IMR-90 (cell line): ENCODE measurements at regions not wholly inside any gene's neighbourhood (a gene's known extent, or its start where the extent isn't known, plus 50 kb on each side); places are given as distances from the start of the nearest gene placed in this dataset.

Experiments
- ATAC-seq: fragments of 200-7000 bp; cut with Tn5 transposase; 2 replicates; pipeline ENCODE4 v1.9.1; 2020; ENCODE audit warnings: low read depth, mild to moderate bottlenecking, moderate library complexity
- BruUV-seq: library from RNA; stranded (reverse); fragments of 400-500 nt; replicated peaks from 2 replicates; lab custom pipeline; 2021; lab: Mats Ljungman, UMichigan
- CTCF ChIA-PET: fragments of 300-600 bp; formaldehyde crosslinking; extraction: SDS; loops from one replicate; lab custom pipeline; 2021; ENCODE audit warnings: antibody characterized with exemption; lab: Yijun Ruan, JAX
- POLR2A ChIA-PET: fragments of 300-600 bp; sonication (Branson Sonifier 250); formaldehyde crosslinking; loops from one replicate; lab custom pipeline; 2022; ENCODE audit warnings: antibody characterized with exemption; ENCODE audit not compliant: unreplicated experiment; lab: Charles Lee
- DNase-seq: peaks from one replicate; pipeline ENCODE4 v3.0.0; 2013
- H2AFZ ChIP-seq: replicated peaks from 2 replicates; pipeline ENCODE3; 2013; ENCODE audit warnings: low read length, mild to moderate bottlenecking; ENCODE audit not compliant: poor library complexity
- H2AK5ac ChIP-seq: 2 replicates; pipeline ENCODE4 v1.6.1; 2013; ENCODE audit warnings: low read depth, low read length, inconsistent platforms
- H2AK9ac ChIP-seq: replicated peaks from 2 replicates; pipeline ENCODE3; 2013; ENCODE audit warnings: mild to moderate bottlenecking, low read depth, low read length, moderate library complexity; ENCODE audit not compliant: poor library complexity
- H2BK120ac ChIP-seq: 2 replicates; pipeline ENCODE4 v1.6.1; 2013; ENCODE audit warnings: low read depth, low read length, inconsistent platforms
- H2BK15ac ChIP-seq: 3 replicates; pipeline ENCODE4 v1.6.1; 2013; ENCODE audit warnings: low read depth, low read length, inconsistent platforms
- H2BK20ac ChIP-seq: 2 replicates; pipeline ENCODE4 v1.6.1; 2013; ENCODE audit warnings: low read depth, mild to moderate bottlenecking, inconsistent platforms, low read length, moderate library complexity
- H2BK5ac ChIP-seq: 2 replicates; pipeline ENCODE4 v1.6.1; 2013; ENCODE audit warnings: mild to moderate bottlenecking, low read depth, low read length, inconsistent platforms; ENCODE audit not compliant: poor library complexity, severe bottlenecking
- H3K14ac ChIP-seq: replicated peaks from 2 replicates; pipeline ENCODE4 v1.6.1; 2013; ENCODE audit warnings: low read depth, low read length, inconsistent platforms
- H3K18ac ChIP-seq: 2 replicates; pipeline ENCODE4 v1.6.1; 2013; ENCODE audit warnings: low read depth, low read length, control low read depth
- H3K23ac ChIP-seq: 2 replicates; pipeline ENCODE4 v1.6.1; 2013; ENCODE audit warnings: low read depth, low read length, inconsistent platforms
- H3K27ac ChIP-seq: 2 replicates; pipeline ENCODE4 v1.5.1; 2013; ENCODE audit warnings: mild to moderate bottlenecking, control low read depth, low read length; ENCODE audit not compliant: insufficient read depth
- H3K27me3 ChIP-seq: 2 replicates; pipeline ENCODE4 v1.6.1; 2013; ENCODE audit warnings: low read length; ENCODE audit not compliant: control insufficient read depth, insufficient read depth
- H3K36me3 ChIP-seq: 2 replicates; pipeline ENCODE4 v1.6.1; 2013; ENCODE audit warnings: low read length, mixed read lengths; ENCODE audit not compliant: control insufficient read depth, insufficient read depth
- H3K4ac ChIP-seq: 2 replicates; pipeline ENCODE4 v1.6.1; 2013; ENCODE audit warnings: low read depth, low read length, inconsistent platforms
- H3K4me1 ChIP-seq: 2 replicates; pipeline ENCODE4 v1.6.1; 2013; ENCODE audit warnings: low read length, mixed read lengths; ENCODE audit not compliant: control insufficient read depth, insufficient read depth
- H3K4me2 ChIP-seq: 2 replicates; pipeline ENCODE4 v1.6.1; 2013; ENCODE audit warnings: low read depth, mild to moderate bottlenecking, control low read depth, low read length, moderate library complexity
- H3K4me3 ChIP-seq: 2 replicates; pipeline ENCODE4 v1.5.1; 2013; ENCODE audit warnings: low read depth, mild to moderate bottlenecking, control low read depth, low read length, moderate library complexity; ENCODE audit not compliant: insufficient read depth
- H3K56ac ChIP-seq: 2 replicates; pipeline ENCODE4 v1.6.1; 2013; ENCODE audit warnings: low read length, inconsistent platforms; ENCODE audit not compliant: insufficient read depth; ENCODE audit errors: extremely low read depth
- H3K79me1 ChIP-seq, 2 experiments: 2 replicates each; pipeline ENCODE4 v1.6.1; 2013; ENCODE audit warnings: low read length in 2 of 2, inconsistent platforms in 1 of 2, low read depth in 1 of 2
- H3K9ac ChIP-seq: 2 replicates; pipeline ENCODE4 v1.6.1; 2013; ENCODE audit warnings: low read depth, low read length, control low read depth
- H3K9me1 ChIP-seq: 2 replicates; pipeline ENCODE4 v1.6.1; 2013; ENCODE audit warnings: low read length, inconsistent platforms; ENCODE audit not compliant: insufficient read depth
- H3K9me3 ChIP-seq: 2 replicates; pipeline ENCODE4 v1.6.1; 2013; ENCODE audit warnings: low read length; ENCODE audit not compliant: control insufficient read depth, insufficient read depth
- H4K20me1 ChIP-seq: 2 replicates; pipeline ENCODE4 v1.6.1; 2013; ENCODE audit warnings: low read length, inconsistent platforms; ENCODE audit not compliant: insufficient read depth
- H4K5ac ChIP-seq: 2 replicates; pipeline ENCODE4 v1.6.1; 2013; ENCODE audit warnings: mild to moderate bottlenecking, low read depth, low read length, control low read depth
- H4K8ac ChIP-seq, 2 experiments: 2 replicates each; pipeline ENCODE4 v1.6.1; 2013; ENCODE audit warnings: low read depth in 2 of 2, low read length in 2 of 2, control low read depth in 1 of 2, inconsistent platforms in 1 of 2
- H4K91ac ChIP-seq: 2 replicates; pipeline ENCODE4 v1.6.1; 2013; ENCODE audit warnings: low read depth, low read length, inconsistent platforms; ENCODE audit not compliant: insufficient read depth
- CEBPB ChIP-seq: IDR thresholded peaks from 2 replicates; pipeline ENCODE4 v1.6.1; 2012; ENCODE audit warnings: low read depth, low read length, improper control_type of control experiment
- CHD1 ChIP-seq: IDR thresholded peaks from 2 replicates; pipeline ENCODE4 v1.6.1; 2012; ENCODE audit warnings: low read depth, low read length, improper control_type of control experiment
- ELK1 ChIP-seq: fragments of 150-350 bp; IDR thresholded peaks from 2 replicates; pipeline ENCODE4 v1.6.1; 2016; ENCODE audit warnings: low read depth, mild to moderate bottlenecking, low read length, moderate library complexity, borderline replicate concordance
- MAFK ChIP-seq: IDR thresholded peaks from 2 replicates; pipeline ENCODE4 v1.6.1; 2012; ENCODE audit warnings: low read depth, low read length, improper control_type of control experiment
- MAZ ChIP-seq: IDR thresholded peaks from 2 replicates; pipeline ENCODE4 v1.6.1; 2012; ENCODE audit warnings: low read depth, mild to moderate bottlenecking, low read length, improper control_type of control experiment, moderate library complexity, borderline replicate concordance
- MXI1 ChIP-seq: IDR thresholded peaks from 2 replicates; pipeline ENCODE4 v1.6.1; 2012; ENCODE audit warnings: low read depth, mild to moderate bottlenecking, low read length, moderate library complexity, borderline replicate concordance
- NFE2L2 ChIP-seq: fragments of 150-350 bp; IDR thresholded peaks from 2 replicates; pipeline ENCODE4 v1.6.1; 2016; ENCODE audit warnings: low read depth, mild to moderate bottlenecking, low read length
- RCOR1 ChIP-seq: IDR thresholded peaks from 2 replicates; pipeline ENCODE4 v1.6.1; 2012; ENCODE audit warnings: mild to moderate bottlenecking, low read length, improper control_type of control experiment; ENCODE audit not compliant: insufficient replicate concordance
- RFX5 ChIP-seq: IDR thresholded peaks from 2 replicates; pipeline ENCODE4 v1.8.0; 2012; ENCODE audit warnings: low read depth, mild to moderate bottlenecking, low read length, moderate library complexity
- WGBS, 2 experiments: methylation state at CpG; one replicate each; pipeline versions ENCODE4 v1.1.5 to v1.1.7; 2013; ENCODE audit warnings: missing lambda C conversion rate in 2 of 2; ENCODE audit not compliant: insufficient read length in 1 of 2; ENCODE audit errors: extremely low coverage in 2 of 2; 5-methylcytosine and 5-hydroxymethylcytosine counted together
- dilution Hi-C: fragments of 300-500 bp; cut with HindIII; formaldehyde crosslinking; loops from one replicate; pipeline ENCODE4 v1.14.3; 2018; ENCODE audit warnings: low sequenced_read_pairs; ENCODE audit not compliant: unreplicated experiment
- in situ Hi-C: fragments of 300-500 bp; cut with MboI; formaldehyde crosslinking; loops from 3 replicates; pipeline ENCODE4 v1.14.3; 2019; ENCODE audit warnings: low sequenced_read_pairs, inconsistent platforms, mixed read lengths
- intact Hi-C: fragments of 100-400 bp; cut with micrococcal nuclease; formaldehyde crosslinking; loops from 2 replicates; pipeline ENCODE4 v1.10.0; 2022

DNA sequence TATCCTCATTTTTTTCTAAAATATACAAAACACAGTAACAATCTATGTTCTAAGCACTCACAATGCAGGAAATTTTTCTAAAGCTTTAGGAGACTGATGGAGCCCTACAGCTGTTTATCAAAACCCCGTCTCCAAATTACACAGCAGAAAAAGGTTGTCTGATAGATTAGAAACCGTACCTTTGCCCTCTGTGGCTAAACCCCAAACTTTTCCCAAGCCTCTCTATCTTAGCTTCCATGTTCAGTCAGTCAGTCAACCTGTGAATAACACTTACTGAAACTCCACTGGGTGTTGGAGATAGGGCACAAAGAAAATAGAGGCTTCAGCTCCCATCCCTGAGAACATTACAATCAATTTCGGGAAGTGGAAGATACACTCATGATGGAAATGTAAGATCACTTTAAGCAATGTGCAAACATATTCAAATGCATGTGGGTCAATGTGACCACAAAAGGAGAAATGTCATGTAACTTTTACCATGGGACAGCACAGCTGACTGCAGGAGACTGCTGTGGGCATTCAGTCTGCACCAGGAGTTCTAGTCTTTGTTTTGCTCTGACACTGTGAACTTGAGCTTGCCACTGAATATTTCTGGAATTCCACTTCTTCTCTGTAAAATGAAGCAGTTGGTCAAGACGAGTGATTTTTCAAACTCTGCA lies 279.5 kb upstream of the PIK3R1 start:
- no peak overlapping the region for H3K18ac ChIP-seq
- H4K20me1 ChIP-seq: no peaks in the 10 kb centered on the region
- H2BK120ac ChIP-seq: no peak overlapping the region
- CTCF ChIA-PET: no interaction called here
- no peak overlapping the region for H3K4me2 ChIP-seq
- ATAC-seq (no peak), DNase-seq (no peak)
- no peaks in the 10 kb centered on the region for H3K27me3 ChIP-seq
- H4K91ac ChIP-seq: no peak overlapping the region
- no peak overlapping the region for H3K27ac ChIP-seq
- intact Hi-C loops (no loop called here), in situ Hi-C loops (no loop called here), dilution Hi-C loops (no loop called here)
- no peak overlapping the region for H2BK20ac ChIP-seq
- H3K9ac ChIP-seq: no peak overlapping the region
- no peak overlapping the region for H2AFZ ChIP-seq
- no peak overlapping the region for H2AK9ac ChIP-seq
- H3K4me3 ChIP-seq: no peak overlapping the region
- no peak overlapping the region for H3K56ac ChIP-seq
- H3K9me3 ChIP-seq: no peaks in the 10 kb centered on the region
- TF ChIP-seq RFX5 (no peak), MAZ (no peak), CEBPB (no peak), MXI1 (no peak), CHD1 (no peak), NFE2L2 (no peak), RCOR1 (no peak), ELK1 (no peak), MAFK (no peak)
- no peak overlapping the region for H4K8ac ChIP-seq
- no peak overlapping the region for H3K4ac ChIP-seq
- no peaks in the 10 kb centered on the region for H3K36me3 ChIP-seq
- POLR2A ChIA-PET: no interaction called here
- no peaks in the 10 kb centered on the region for H3K79me1 ChIP-seq
- H3K9me1 ChIP-seq: no peaks in the 10 kb centered on the region
- no peak overlapping the region for H3K14ac ChIP-seq
- no peaks in the 10 kb centered on the region for H3K4me1 ChIP-seq
- H2BK5ac ChIP-seq: no peak overlapping the region
- 100% methylated on average over 1 of the region's 4 CpGs; no CpG with 5 or more reads in 1 of the 2 experiments for WGBS, 2 experiments
- H3K23ac ChIP-seq: no peak overlapping the region
- no peak overlapping the region for H2AK5ac ChIP-seq
- BruUV-seq: no TSS peak
- H2BK15ac ChIP-seq: no peak overlapping the region
- H4K5ac ChIP-seq: no peak overlapping the region
